ENCODE measurements at regions not wholly inside any gene's neighbourhood (a gene's known extent, or its start where the extent isn't known, plus 50 kb on each side); places are given as distances from the start of the nearest gene placed in this dataset.

DNA sequence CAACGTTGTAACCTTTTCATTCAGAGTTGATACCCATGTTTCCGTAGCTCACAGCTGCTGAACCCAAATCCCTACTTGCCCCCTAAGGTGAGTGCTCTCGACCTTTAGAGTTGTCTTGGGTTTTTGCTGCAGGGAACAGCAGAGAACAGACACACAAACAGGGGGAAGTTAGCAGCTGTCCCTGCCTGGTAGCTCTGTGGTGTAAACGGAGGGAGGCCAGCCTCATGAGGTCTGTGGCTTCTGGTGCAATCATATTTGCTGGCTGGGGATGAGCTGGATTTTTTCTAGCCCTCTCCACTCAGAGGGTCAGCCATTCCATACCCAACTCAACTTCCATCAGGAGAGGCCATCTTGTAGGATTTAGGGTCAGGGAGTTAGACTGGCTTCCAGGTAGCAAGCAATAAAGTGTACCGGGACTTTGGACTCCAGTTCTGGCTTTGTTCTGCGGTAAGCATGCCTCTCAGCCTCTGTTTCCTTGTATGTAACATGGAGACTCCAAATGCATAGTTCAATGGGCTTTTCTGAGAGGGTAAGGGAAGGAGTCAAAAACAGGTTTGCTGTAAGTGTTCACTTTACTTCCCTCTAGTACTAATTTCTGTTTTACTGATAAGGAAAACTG is 218.9 kb downstream of the MID1IP1 start:
- H3K18ac ChIP-seq (ENCODE audit: insufficient read length, low read depth, low read length) = no peak overlapping the region
- H3K9me3 Mint-ChIP-seq = peaks cover 56 to 61% of the 10 kb centered on the region in 2 experiments
- no peak overlapping the region for H3K27ac Mint-ChIP-seq
- DNase-seq = no peak
- no peaks in the 10 kb centered on the region for H3K9me3 ChIP-seq (ENCODE audit: control insufficient read depth, low read depth, low read length)
- H3K27ac ChIP-seq (ENCODE audit: insufficient read length, low read depth, low read length) = no peak overlapping the region
- no peak overlapping the region for H3K56ac ChIP-seq (ENCODE audit: insufficient read length, low read depth, low read length)
- H2BK15ac ChIP-seq (ENCODE audit: low read depth, low read length) = no peak overlapping the region
- H2AK5ac ChIP-seq (ENCODE audit: insufficient read length, low read length) = no peak overlapping the region
- peaks cover 0 to 4% (median 0%) of the 10 kb centered on the region in 3 experiments; a peak in 2 of 7 replicates for H3K36me3 Mint-ChIP-seq (ENCODE audit: insufficient read depth in 1 of 3, low read depth in 3 of 3)
- no peak overlapping the region for H2BK5ac ChIP-seq (ENCODE audit: insufficient read length, low read length)
- H3K79me1 ChIP-seq (ENCODE audit: insufficient read depth, low read depth, low read length, poor library complexity, severe bottlenecking) = no peaks in the 10 kb centered on the region
- no peak overlapping the region for H2BK120ac ChIP-seq (ENCODE audit: low read depth, low read length, poor library complexity, severe bottlenecking)
- no peak overlapping the region for H3K23ac ChIP-seq (ENCODE audit: insufficient read length, low read depth, low read length)
- no peak overlapping the region for H3K14ac ChIP-seq (ENCODE audit: insufficient read depth, low read length)
- no peak overlapping the region for H3K4ac ChIP-seq (ENCODE audit: low read depth, low read length)
- no peak overlapping the region for H4K8ac ChIP-seq (replicated peaks; ENCODE audit: insufficient read length, low read depth, low read length)
- peaks cover 3% of the 10 kb centered on the region; the same call in 1 of the 2 replicates for H3K27me3 Mint-ChIP-seq (ENCODE audit: low read depth)
- H2BK12ac ChIP-seq (ENCODE audit: insufficient read length, low read depth, low read length) = no peak overlapping the region
- no peaks in the 10 kb centered on the region for H3K23me2 ChIP-seq (ENCODE audit: insufficient read length, low read depth, low read length, poor library complexity, severe bottlenecking)
- H3K4me3 Mint-ChIP-seq = no peak overlapping the region
- no peak overlapping the region for H4K5ac ChIP-seq (ENCODE audit: insufficient read length, low read depth, low read length)
- WGBS (ENCODE audit: extremely low coverage, insufficient read length, low lambda C conversion rate) = no CpG with 5 or more reads among the region's 6 CpGs
- no peak overlapping the region for H2BK20ac ChIP-seq (ENCODE audit: low read depth, low read length, poor library complexity, severe bottlenecking)
- no peak overlapping the region for H3K4me2 ChIP-seq (ENCODE audit: insufficient read depth, insufficient read length, low read length)
- H3K27me3 ChIP-seq (ENCODE audit: insufficient read depth, low read length) = 0 out of 2 replicates have a peak, but pooled peaks cover 3% of the 10 kb centered on the region
- H3K79me2 ChIP-seq (ENCODE audit: insufficient read depth, low read length) = no peaks in the 10 kb centered on the region
- H3K4me1 ChIP-seq (ENCODE audit: insufficient read depth, low read length) = no peaks in the 10 kb centered on the region
- H4K20me1 ChIP-seq (ENCODE audit: control insufficient read depth, insufficient read depth, insufficient read length) = no peaks in the 10 kb centered on the region
- H2AFZ ChIP-seq (ENCODE audit: low read length) = no peak overlapping the region
- peaks cover 2 to 17% of the 10 kb centered on the region in 2 experiments; a peak in 3 of 4 replicates for H3K4me1 Mint-ChIP-seq
- H3K9ac ChIP-seq (ENCODE audit: extremely low read depth, insufficient read length, low read length) = no peak overlapping the region
- H3T11ph ChIP-seq (ENCODE audit: low read length) = no peak overlapping the region
- TF ChIP-seq, protein P1, sequence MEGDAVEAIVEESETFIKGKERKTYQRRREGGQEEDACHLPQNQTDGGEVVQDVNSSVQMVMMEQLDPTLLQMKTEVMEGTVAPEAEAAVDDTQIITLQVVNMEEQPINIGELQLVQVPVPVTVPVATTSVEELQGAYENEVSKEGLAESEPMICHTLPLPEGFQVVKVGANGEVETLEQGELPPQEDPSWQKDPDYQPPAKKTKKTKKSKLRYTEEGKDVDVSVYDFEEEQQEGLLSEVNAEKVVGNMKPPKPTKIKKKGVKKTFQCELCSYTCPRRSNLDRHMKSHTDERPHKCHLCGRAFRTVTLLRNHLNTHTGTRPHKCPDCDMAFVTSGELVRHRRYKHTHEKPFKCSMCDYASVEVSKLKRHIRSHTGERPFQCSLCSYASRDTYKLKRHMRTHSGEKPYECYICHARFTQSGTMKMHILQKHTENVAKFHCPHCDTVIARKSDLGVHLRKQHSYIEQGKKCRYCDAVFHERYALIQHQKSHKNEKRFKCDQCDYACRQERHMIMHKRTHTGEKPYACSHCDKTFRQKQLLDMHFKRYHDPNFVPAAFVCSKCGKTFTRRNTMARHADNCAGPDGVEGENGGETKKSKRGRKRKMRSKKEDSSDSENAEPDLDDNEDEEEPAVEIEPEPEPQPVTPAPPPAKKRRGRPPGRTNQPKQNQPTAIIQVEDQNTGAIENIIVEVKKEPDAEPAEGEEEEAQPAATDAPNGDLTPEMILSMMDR (conservative IDR thresholded peaks at IDR 0.05) = no peak
- no peak overlapping the region for H4K91ac ChIP-seq (ENCODE audit: insufficient read length, low read depth, low read length)

All from H9 (cell line).